WTC11 (cell line): ENCODE measurements at regions not wholly inside any gene's neighbourhood (a gene's known extent, or its start where the extent isn't known, plus 50 kb on each side); places are given as distances from the start of the nearest gene placed in this dataset.

ENCODE experiments used
- ATF3 ChIP-seq: sonication (generic); formaldehyde crosslinking; conservative IDR thresholded peaks from 2 replicates; pipeline ENCODE4 v1.8.1; 2022; ENCODE audit warnings: mild to moderate bottlenecking, missing genetic modification reagents
- ESRRA ChIP-seq: sonication (generic); formaldehyde crosslinking; IDR thresholded peaks from 2 replicates; pipeline ENCODE4 v1.8.1; 2022; ENCODE audit warnings: mild to moderate bottlenecking, missing genetic modification reagents, borderline replicate concordance
- FOXP1 ChIP-seq: sonication (generic); formaldehyde crosslinking; IDR thresholded peaks from 2 replicates; pipeline ENCODE4 v1.8.0; 2022; ENCODE audit warnings: missing genetic modification reagents, mild to moderate bottlenecking, moderate library complexity, borderline replicate concordance
- HMGXB4 ChIP-seq: sonication (generic); formaldehyde crosslinking; IDR thresholded peaks from 2 replicates; pipeline ENCODE4 v1.8.1; 2023; ENCODE audit warnings: mild to moderate bottlenecking, moderate library complexity, missing genetic modification reagents
- NR1H2 ChIP-seq: sonication (generic); formaldehyde crosslinking; IDR thresholded peaks from 2 replicates; pipeline ENCODE4 v1.9.0; 2021; ENCODE audit warnings: mild to moderate bottlenecking, moderate library complexity, missing genetic modification reagents
- NR2C2 ChIP-seq: sonication (generic); formaldehyde crosslinking; IDR thresholded peaks from 2 replicates; pipeline ENCODE4 v1.8.0; 2022; ENCODE audit warnings: mild to moderate bottlenecking, missing genetic modification reagents
- NR3C1 ChIP-seq: sonication (generic); formaldehyde crosslinking; conservative IDR thresholded peaks from 2 replicates; pipeline ENCODE4 v1.8.1; 2023; ENCODE audit warnings: low read depth, mild to moderate bottlenecking, missing genetic modification reagents
- RELA ChIP-seq: sonication (generic); formaldehyde crosslinking; IDR thresholded peaks from 2 replicates; pipeline ENCODE4 v1.8.1; 2022; ENCODE audit warnings: missing genetic modification reagents, mild to moderate bottlenecking, borderline replicate concordance
- ZNF317 ChIP-seq: sonication (generic); formaldehyde crosslinking; IDR thresholded peaks from 2 replicates; pipeline ENCODE4 v1.8.1; 2023; ENCODE audit warnings: low read depth, mild to moderate bottlenecking, moderate library complexity, missing genetic modification reagents, borderline replicate concordance
- TF ChIP-seq, protein P1 (sequence below): fragments of 200-600 bp; IDR thresholded peaks from 2 replicates; pipeline ENCODE4 v1.8.0; 2022; ENCODE audit warnings: antibody characterized with exemption
- TF ChIP-seq, protein P2 (sequence below): sonication (generic); formaldehyde crosslinking; IDR thresholded peaks from 2 replicates; pipeline ENCODE4 v1.8.1; 2022; ENCODE audit warnings: low read depth, missing genetic modification reagents, borderline replicate concordance

DNA sequence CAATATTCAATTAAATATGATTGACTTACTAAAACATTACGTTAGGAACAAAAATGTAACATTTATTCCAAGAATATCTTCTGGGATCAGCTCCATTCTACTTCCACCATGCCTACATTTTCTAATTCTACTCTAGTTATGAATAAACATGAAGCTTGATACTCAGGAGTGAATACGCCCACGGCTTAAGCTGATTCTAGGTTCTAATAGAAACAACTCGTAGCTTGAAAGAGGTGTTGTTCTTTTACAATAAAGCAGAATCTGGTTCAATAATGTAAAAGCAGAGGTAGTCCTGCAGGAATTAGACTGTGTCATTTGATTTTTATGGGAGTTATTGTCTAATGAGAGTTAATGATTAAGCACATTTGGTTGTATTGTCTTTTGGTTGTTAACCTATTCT is 107.3 kb upstream of the OLIG3 start:
- TF ChIP-seq, protein P1, sequence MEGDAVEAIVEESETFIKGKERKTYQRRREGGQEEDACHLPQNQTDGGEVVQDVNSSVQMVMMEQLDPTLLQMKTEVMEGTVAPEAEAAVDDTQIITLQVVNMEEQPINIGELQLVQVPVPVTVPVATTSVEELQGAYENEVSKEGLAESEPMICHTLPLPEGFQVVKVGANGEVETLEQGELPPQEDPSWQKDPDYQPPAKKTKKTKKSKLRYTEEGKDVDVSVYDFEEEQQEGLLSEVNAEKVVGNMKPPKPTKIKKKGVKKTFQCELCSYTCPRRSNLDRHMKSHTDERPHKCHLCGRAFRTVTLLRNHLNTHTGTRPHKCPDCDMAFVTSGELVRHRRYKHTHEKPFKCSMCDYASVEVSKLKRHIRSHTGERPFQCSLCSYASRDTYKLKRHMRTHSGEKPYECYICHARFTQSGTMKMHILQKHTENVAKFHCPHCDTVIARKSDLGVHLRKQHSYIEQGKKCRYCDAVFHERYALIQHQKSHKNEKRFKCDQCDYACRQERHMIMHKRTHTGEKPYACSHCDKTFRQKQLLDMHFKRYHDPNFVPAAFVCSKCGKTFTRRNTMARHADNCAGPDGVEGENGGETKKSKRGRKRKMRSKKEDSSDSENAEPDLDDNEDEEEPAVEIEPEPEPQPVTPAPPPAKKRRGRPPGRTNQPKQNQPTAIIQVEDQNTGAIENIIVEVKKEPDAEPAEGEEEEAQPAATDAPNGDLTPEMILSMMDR = no peak
- TF ChIP-seq NR2C2 (CRISPR knock-in tag) (no peak), RELA (CRISPR knock-in tag) (no peak), NR3C1 (CRISPR knock-in tag) (no peak), ZNF317 (CRISPR knock-in tag) (no peak), HMGXB4 (CRISPR knock-in tag) (no peak), FOXP1 (no peak), ESRRA (no peak), ATF3 (CRISPR knock-in tag) (no peak), NR1H2 (no peak)
- TF ChIP-seq, protein P2, sequence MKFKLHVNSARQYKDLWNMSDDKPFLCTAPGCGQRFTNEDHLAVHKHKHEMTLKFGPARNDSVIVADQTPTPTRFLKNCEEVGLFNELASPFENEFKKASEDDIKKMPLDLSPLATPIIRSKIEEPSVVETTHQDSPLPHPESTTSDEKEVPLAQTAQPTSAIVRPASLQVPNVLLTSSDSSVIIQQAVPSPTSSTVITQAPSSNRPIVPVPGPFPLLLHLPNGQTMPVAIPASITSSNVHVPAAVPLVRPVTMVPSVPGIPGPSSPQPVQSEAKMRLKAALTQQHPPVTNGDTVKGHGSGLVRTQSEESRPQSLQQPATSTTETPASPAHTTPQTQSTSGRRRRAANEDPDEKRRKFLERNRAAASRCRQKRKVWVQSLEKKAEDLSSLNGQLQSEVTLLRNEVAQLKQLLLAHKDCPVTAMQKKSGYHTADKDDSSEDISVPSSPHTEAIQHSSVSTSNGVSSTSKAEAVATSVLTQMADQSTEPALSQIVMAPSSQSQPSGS (CRISPR knock-in tag) = no peak
